Kidney (tissue), 13 donors: ENCODE measurements at regions not wholly inside any gene's neighbourhood (a gene's known extent, or its start where the extent isn't known, plus 50 kb on each side); places are given as distances from the start of the nearest gene placed in this dataset.

ENCODE experiments used
- DNase-seq, 5 donors: peaks; one replicate each; pipeline ENCODE4 v3.0.0-alpha.2; 2013 to 2020
- FAIRE-seq: peaks from 2 replicates; lab custom pipeline; 2012; peaks lifted over from hg19 to GRCh38; lab: Jason Lieb, UNC
- H3K27ac ChIP-seq, 2 donors: one replicate each; pipeline ENCODE4 v1.7.0; 2013; ENCODE audit warnings: low read depth in 2 of 2, low read length in 2 of 2, inconsistent platforms in 1 of 2
- H3K27me3 ChIP-seq: one replicate; pipeline ENCODE4 v1.7.1; 2013; ENCODE audit warnings: low read length, inconsistent platforms; ENCODE audit not compliant: control insufficient read depth, insufficient read depth
- H3K36me3 ChIP-seq, 3 donors: one replicate each; pipeline versions ENCODE4 v1.7.0 to v1.7.1; 2013; ENCODE audit warnings: low read length in 3 of 3, control low read depth in 1 of 3, inconsistent platforms in 1 of 3; ENCODE audit not compliant: insufficient read depth in 3 of 3, control insufficient read depth in 2 of 3
- H3K4me1 ChIP-seq, 3 donors: one replicate each; pipeline versions ENCODE4 v1.7.0 to v1.7.1; 2013; ENCODE audit warnings: low read length in 3 of 3, inconsistent platforms in 1 of 3, low read depth in 1 of 3; ENCODE audit not compliant: control insufficient read depth in 2 of 3, insufficient read depth in 2 of 3
- H3K4me3 ChIP-seq, 3 donors: one replicate each; pipeline versions ENCODE4 v1.7.0 to v1.8.1; 2013; ENCODE audit warnings: low read length in 3 of 3, control low read depth in 1 of 3, inconsistent platforms in 1 of 3
- H3K9ac ChIP-seq, 3 donors: one replicate each; pipeline versions ENCODE4 v1.7.0 to v1.7.1; 2013; ENCODE audit warnings: low read length in 3 of 3, control low read depth in 1 of 3, inconsistent platforms in 1 of 3
- H3K9me3 ChIP-seq, 3 donors: one replicate each; pipeline versions ENCODE4 v1.7.0 to v1.7.1; 2013; ENCODE audit warnings: low read length in 3 of 3, control low read depth in 1 of 3, inconsistent platforms in 1 of 3; ENCODE audit not compliant: control insufficient read depth in 2 of 3, insufficient read depth in 1 of 3
- CTCF ChIP-seq: IDR thresholded peaks from 3 replicates; pipeline ENCODE4 v1.5.1; 2012; ENCODE audit warnings: mild to moderate bottlenecking, moderate library complexity, borderline replicate concordance; ENCODE audit not compliant: insufficient read depth; ENCODE audit errors: extremely low read depth
- intact Hi-C: fragments of 100-400 bp; cut with DNase I; formaldehyde crosslinking; loops from one replicate; pipeline ENCODE4 v1.11.1; 2022
- donor health status: control.
- donor health status: control.
- donor health status: control.
- donor health status: control.
- donor health status: control.
- donor health status: DM: yes; HTN: yes; CAD: no.
- donor health status: Normal renal cell carcinoma (clear cell type).

GRCh38 chr9:28064241-28064815 lies 491.0 kb upstream of the C9orf72 start:
- Histone ChIP-seq H3K9ac (no peak overlapping the region), H3K27me3 (no peaks in the 10 kb centered on the region), H3K27ac (no peak overlapping the region), H3K4me1 (no peaks in the 10 kb centered on the region), H3K36me3 (no peaks in the 10 kb centered on the region), H3K9me3 (no peaks in the 10 kb centered on the region), H3K4me3 (no peak overlapping the region)
- intact Hi-C loops = no loop called here
- TF ChIP-seq CTCF = no peak
- DNase-seq (no peak), FAIRE-seq (no peak)

- Histone ChIP-seq H3K4me3 (no peak overlapping the region), H3K9ac (no peak overlapping the region), H3K4me1 (no peaks in the 10 kb centered on the region), H3K9me3 (no peaks in the 10 kb centered on the region), H3K36me3 (no peaks in the 10 kb centered on the region), H3K27me3 (no peaks in the 10 kb centered on the region), H3K27ac (no peak overlapping the region)
- intact Hi-C loops = loop anchor here (10.0 kb wide), 1 partner anchor 348 kb away; no protein-coding TSS in a partner anchor
- FAIRE-seq = peak; percentile 58
- peak; percentile 45 for TF ChIP-seq CTCF
- peak in 3 of 5 donors; percentile 24 to 82 (median 72) for DNase-seq
These were observed 500.0 kb upstream of the C9orf72 start for GRCh38 chr9:28073270-28073669.

- intact Hi-C loops = loop anchor here (10.0 kb wide), 1 partner anchor 355 kb away; no protein-coding TSS in a partner anchor
- FAIRE-seq (no peak), DNase-seq (no peak)
- no peaks in the 10 kb centered on the region for H3K36me3 ChIP-seq
- H3K4me1 ChIP-seq = no peaks in the 10 kb centered on the region
- H3K4me3 ChIP-seq = no peak overlapping the region
- no peaks in the 10 kb centered on the region for H3K9me3 ChIP-seq
- no peaks in the 10 kb centered on the region for H3K27me3 ChIP-seq
- H3K9ac ChIP-seq = no peak overlapping the region
- TF ChIP-seq CTCF = no peak
- no peak overlapping the region for H3K27ac ChIP-seq
These were observed 506.4 kb upstream of the C9orf72 start for GRCh38 chr9:28079677-28080076.

- no peak overlapping the region for H3K4me3 ChIP-seq
- no peaks in the 10 kb centered on the region for H3K9me3 ChIP-seq
- H3K9ac ChIP-seq = no peak overlapping the region
- FAIRE-seq = no peak
- no peaks in the 10 kb centered on the region for H3K36me3 ChIP-seq
- no peak for DNase-seq
- no peak for TF ChIP-seq CTCF
- no peaks in the 10 kb centered on the region for H3K27me3 ChIP-seq
- H3K27ac ChIP-seq = no peak overlapping the region
- intact Hi-C loops = no loop called here
- no peaks in the 10 kb centered on the region for H3K4me1 ChIP-seq
These were observed 509.4 kb upstream of the C9orf72 start for GRCh38 chr9:28082671-28083070.
